ENCODE measurements at regions not wholly inside any gene's neighbourhood (a gene's known extent, or its start where the extent isn't known, plus 50 kb on each side); places are given as distances from the start of the nearest gene placed in this dataset.

GRCh38 chr2:13135856-13136255 is 419.1 kb downstream of the TRIB2 start:
- Histone ChIP-seq H4K8ac (ENCODE audit: low read depth, low read length) (no peak overlapping the region), H3K4ac (ENCODE audit: low read length) (no peak overlapping the region), H3K4me3 (ENCODE audit: low read length in 2 of 2) (no peak overlapping the region), H3K14ac (ENCODE audit: low read length) (no peak overlapping the region), H2BK5ac (ENCODE audit: low read length) (no peak overlapping the region), H2BK15ac (ENCODE audit: low read length) (no peak overlapping the region), H3K27ac (replicated peaks; ENCODE audit: low read length) (no peak overlapping the region), H3K27me3 (ENCODE audit: control insufficient read depth in 3 of 3, insufficient read depth in 3 of 3, low read depth in 1 of 3, low read length in 3 of 3) (no peaks in the 10 kb centered on the region), H3K18ac (ENCODE audit: low read length) (no peak overlapping the region), H3K9me3 (replicated peaks in 1 of 2; ENCODE audit: control insufficient read depth in 2 of 2, insufficient read depth in 1 of 2, low read depth in 1 of 2, low read length in 2 of 2) (no peaks in the 10 kb centered on the region), H3K4me2 (ENCODE audit: insufficient read depth, low read length, poor library complexity, severe bottlenecking) (no peak overlapping the region), H4K91ac (ENCODE audit: low read depth, low read length, poor library complexity) (no peak overlapping the region), H2AK5ac (ENCODE audit: low read depth, low read length) (no peak overlapping the region), H3K79me1 (ENCODE audit: low read depth, low read length) (no peaks in the 10 kb centered on the region), H2BK12ac (ENCODE audit: low read length) (no peak overlapping the region), H2AFZ (ENCODE audit: low read length) (no peak overlapping the region), H3K4me1 (ENCODE audit: control insufficient read depth in 2 of 2, insufficient read depth in 1 of 2, low read depth in 1 of 2, low read length in 2 of 2) (peaks cover 0 to 2% of the 10 kb centered on the region in 2 donors), H2BK120ac (ENCODE audit: low read depth, low read length) (no peak overlapping the region), H3K36me3 (replicated peaks in 1 of 2; ENCODE audit: control insufficient read depth in 2 of 2, insufficient read depth in 2 of 2, low read length in 2 of 2) (no peaks in the 10 kb centered on the region), H3K9ac (ENCODE audit: low read depth, low read length, poor library complexity) (no peak overlapping the region), H3K23ac (ENCODE audit: low read depth, low read length, poor library complexity) (no peak overlapping the region)
- no peak for DNase-seq (ENCODE audit: low spot score)
- WGBS, 2 donors (ENCODE audit: extremely low coverage in 2 of 2, insufficient read length in 2 of 2, insufficient replicate concordance in 1 of 2): no CpG with 5 or more reads among the region's 1 CpG

GRCh38 chr2:13137679-13138078 is 420.9 kb downstream of the TRIB2 start:
- H3K4me3 ChIP-seq (ENCODE audit: low read length in 2 of 2): no peak overlapping the region
- WGBS, 2 donors (ENCODE audit: extremely low coverage in 2 of 2, insufficient read length in 2 of 2, insufficient replicate concordance in 1 of 2): no CpG with 5 or more reads among the region's 3 CpGs
- no peak overlapping the region for H4K91ac ChIP-seq (ENCODE audit: low read depth, low read length, poor library complexity)
- H3K9me3 ChIP-seq (replicated peaks in 1 of 2; ENCODE audit: control insufficient read depth in 2 of 2, insufficient read depth in 1 of 2, low read depth in 1 of 2, low read length in 2 of 2): no peaks in the 10 kb centered on the region
- H3K4me2 ChIP-seq (ENCODE audit: insufficient read depth, low read length, poor library complexity, severe bottlenecking): no peak overlapping the region
- H3K9ac ChIP-seq (ENCODE audit: low read depth, low read length, poor library complexity): no peak overlapping the region
- peaks cover 0 to 2% of the 10 kb centered on the region in 2 donors for H3K4me1 ChIP-seq (ENCODE audit: control insufficient read depth in 2 of 2, insufficient read depth in 1 of 2, low read depth in 1 of 2, low read length in 2 of 2)
- no peak overlapping the region for H2AK5ac ChIP-seq (ENCODE audit: low read depth, low read length)
- H2BK15ac ChIP-seq (ENCODE audit: low read length): no peak overlapping the region
- H2BK120ac ChIP-seq (ENCODE audit: low read depth, low read length): no peak overlapping the region
- H2BK12ac ChIP-seq (ENCODE audit: low read length): no peak overlapping the region
- no peak overlapping the region for H4K8ac ChIP-seq (ENCODE audit: low read depth, low read length)
- H3K14ac ChIP-seq (ENCODE audit: low read length): no peak overlapping the region
- no peak overlapping the region for H3K27ac ChIP-seq (replicated peaks; ENCODE audit: low read length)
- DNase-seq (ENCODE audit: low spot score): no peak
- H3K4ac ChIP-seq (ENCODE audit: low read length): no peak overlapping the region
- H3K79me1 ChIP-seq (ENCODE audit: low read depth, low read length): no peaks in the 10 kb centered on the region
- no peak overlapping the region for H3K18ac ChIP-seq (ENCODE audit: low read length)
- no peaks in the 10 kb centered on the region for H3K36me3 ChIP-seq (replicated peaks in 1 of 2; ENCODE audit: control insufficient read depth in 2 of 2, insufficient read depth in 2 of 2, low read length in 2 of 2)
- H3K23ac ChIP-seq (ENCODE audit: low read depth, low read length, poor library complexity): no peak overlapping the region
- H2AFZ ChIP-seq (ENCODE audit: low read length): no peak overlapping the region
- no peak overlapping the region for H2BK5ac ChIP-seq (ENCODE audit: low read length)
- no peaks in the 10 kb centered on the region for H3K27me3 ChIP-seq (ENCODE audit: control insufficient read depth in 3 of 3, insufficient read depth in 3 of 3, low read depth in 1 of 3, low read length in 3 of 3)

- Histone ChIP-seq H3K4me1 (ENCODE audit: control insufficient read depth in 2 of 2, insufficient read depth in 1 of 2, low read depth in 1 of 2, low read length in 2 of 2) (no peaks in the 10 kb centered on the region), H2BK15ac (ENCODE audit: low read length) (no peak overlapping the region), H3K79me1 (ENCODE audit: low read depth, low read length) (no peaks in the 10 kb centered on the region), H3K4ac (ENCODE audit: low read length) (no peak overlapping the region), H3K27ac (replicated peaks; ENCODE audit: low read length) (no peak overlapping the region), H3K27me3 (ENCODE audit: control insufficient read depth in 3 of 3, insufficient read depth in 3 of 3, low read depth in 1 of 3, low read length in 3 of 3) (no peaks in the 10 kb centered on the region), H3K36me3 (replicated peaks in 1 of 2; ENCODE audit: control insufficient read depth in 2 of 2, insufficient read depth in 2 of 2, low read length in 2 of 2) (no peaks in the 10 kb centered on the region), H3K18ac (ENCODE audit: low read length) (no peak overlapping the region), H2AK5ac (ENCODE audit: low read depth, low read length) (no peak overlapping the region), H3K4me2 (ENCODE audit: insufficient read depth, low read length, poor library complexity, severe bottlenecking) (no peak overlapping the region), H4K8ac (ENCODE audit: low read depth, low read length) (no peak overlapping the region), H3K9ac (ENCODE audit: low read depth, low read length, poor library complexity) (no peak overlapping the region), H3K14ac (ENCODE audit: low read length) (no peak overlapping the region), H3K23ac (ENCODE audit: low read depth, low read length, poor library complexity) (no peak overlapping the region), H2AFZ (ENCODE audit: low read length) (no peak overlapping the region), H4K91ac (ENCODE audit: low read depth, low read length, poor library complexity) (no peak overlapping the region), H2BK120ac (ENCODE audit: low read depth, low read length) (no peak overlapping the region), H3K9me3 (replicated peaks in 1 of 2; ENCODE audit: control insufficient read depth in 2 of 2, insufficient read depth in 1 of 2, low read depth in 1 of 2, low read length in 2 of 2) (no peaks in the 10 kb centered on the region), H3K4me3 (ENCODE audit: low read length in 2 of 2) (no peak overlapping the region), H2BK5ac (ENCODE audit: low read length) (no peak overlapping the region), H2BK12ac (ENCODE audit: low read length) (no peak overlapping the region)
- WGBS, 2 donors (ENCODE audit: extremely low coverage in 2 of 2, insufficient read length in 2 of 2, insufficient replicate concordance in 1 of 2): no CpG with 5 or more reads among the region's 2 CpGs
- no peak for DNase-seq (ENCODE audit: low spot score)
These were observed 424.6 kb downstream of the TRIB2 start for GRCh38 chr2:13141315-13141714.

- no CpG with 5 or more reads among the region's 2 CpGs for WGBS, 2 donors (ENCODE audit: extremely low coverage in 2 of 2, insufficient read length in 2 of 2, insufficient replicate concordance in 1 of 2)
- no peak overlapping the region for H3K4me3 ChIP-seq (ENCODE audit: low read length in 2 of 2)
- H3K79me1 ChIP-seq (ENCODE audit: low read depth, low read length): no peaks in the 10 kb centered on the region
- no peak overlapping the region for H3K9ac ChIP-seq (ENCODE audit: low read depth, low read length, poor library complexity)
- no peak overlapping the region for H3K4me2 ChIP-seq (ENCODE audit: insufficient read depth, low read length, poor library complexity, severe bottlenecking)
- no peaks in the 10 kb centered on the region for H3K9me3 ChIP-seq (replicated peaks in 1 of 2; ENCODE audit: control insufficient read depth in 2 of 2, insufficient read depth in 1 of 2, low read depth in 1 of 2, low read length in 2 of 2)
- no peak for DNase-seq (ENCODE audit: low spot score)
- no peak overlapping the region for H4K8ac ChIP-seq (ENCODE audit: low read depth, low read length)
- H3K27me3 ChIP-seq (ENCODE audit: control insufficient read depth in 3 of 3, insufficient read depth in 3 of 3, low read depth in 1 of 3, low read length in 3 of 3): no peaks in the 10 kb centered on the region
- H2AFZ ChIP-seq (ENCODE audit: low read length): no peak overlapping the region
- no peak overlapping the region for H3K23ac ChIP-seq (ENCODE audit: low read depth, low read length, poor library complexity)
- no peak overlapping the region for H2BK5ac ChIP-seq (ENCODE audit: low read length)
- no peak overlapping the region for H2BK12ac ChIP-seq (ENCODE audit: low read length)
- H4K91ac ChIP-seq (ENCODE audit: low read depth, low read length, poor library complexity): no peak overlapping the region
- H2BK120ac ChIP-seq (ENCODE audit: low read depth, low read length): no peak overlapping the region
- no peak overlapping the region for H3K4ac ChIP-seq (ENCODE audit: low read length)
- no peak overlapping the region for H3K27ac ChIP-seq (replicated peaks; ENCODE audit: low read length)
- H3K4me1 ChIP-seq (ENCODE audit: control insufficient read depth in 2 of 2, insufficient read depth in 1 of 2, low read depth in 1 of 2, low read length in 2 of 2): no peaks in the 10 kb centered on the region
- no peak overlapping the region for H2BK15ac ChIP-seq (ENCODE audit: low read length)
- H3K14ac ChIP-seq (ENCODE audit: low read length): no peak overlapping the region
- H3K36me3 ChIP-seq (replicated peaks in 1 of 2; ENCODE audit: control insufficient read depth in 2 of 2, insufficient read depth in 2 of 2, low read length in 2 of 2): no peaks in the 10 kb centered on the region
- H2AK5ac ChIP-seq (ENCODE audit: low read depth, low read length): no peak overlapping the region
- H3K18ac ChIP-seq (ENCODE audit: low read length): no peak overlapping the region
These were observed 426.7 kb downstream of the TRIB2 start for GRCh38 chr2:13143451-13143850.

Measured in neuronal stem cell (in vitro differentiated cells).